ENCODE measurements at regions not wholly inside any gene's neighbourhood (a gene's known extent, or its start where the extent isn't known, plus 50 kb on each side); places are given as distances from the start of the nearest gene placed in this dataset.

GRCh38 chrX:4690521-4690920 is 977.1 kb upstream of the PRKX start:
- TF ChIP-seq CTCF (IDR thresholded peaks at IDR 0.05; ENCODE audit: low read depth, low read length), result no peak
- no peak for TF ChIP-seq EZH2phosphoT487 (IDR thresholded peaks at IDR 0.05; ENCODE audit: low read depth)

Measured in OCI-LY3 (cell line).